Hindlimb muscle (tissue), 1 donor: ENCODE measurements at regions not wholly inside any gene's neighbourhood (a gene's known extent, or its start where the extent isn't known, plus 50 kb on each side); places are given as distances from the start of the nearest gene placed in this dataset.
"Not testable (repeated sequence)": the region's sequence is repeated elsewhere in the genome, so short reads cannot be mapped to it uniquely, and the experiment has no call there.

Experiments
- DNase-seq: peaks from one replicate; pipeline ENCODE4 v3.0.0-alpha.2; 2013

- no peak for DNase-seq
These were observed 275.9 kb upstream of the REG3G start for GRCh38 chr2:78749638-78750037.

GRCh38 chr2:78750219-78750618, 275.3 kb upstream of the REG3G start:
- DNase-seq, result no peak

- DNase-seq, result no peak
These were observed 270.6 kb upstream of the REG3G start for GRCh38 chr2:78754930-78755329.

GRCh38 chr2:78757191-78757590, 268.3 kb upstream of the REG3G start:
- DNase-seq, result no peak

GRCh38 chr2:78757640-78758039, 267.9 kb upstream of the REG3G start:
- no peak for DNase-seq

- not testable (repeated sequence) for DNase-seq
These were observed 266.7 kb upstream of the REG3G start for GRCh38 chr2:78758765-78759164.

- no peak for DNase-seq
These were observed 259.0 kb upstream of the REG3G start for GRCh38 chr2:78766459-78766858.

GRCh38 chr2:78768016-78768415, 257.5 kb upstream of the REG3G start:
- no peak for DNase-seq

- no peak for DNase-seq
These were observed 250.2 kb upstream of the REG3G start for GRCh38 chr2:78775291-78775690.

- DNase-seq, result no peak
These were observed 246.6 kb upstream of the REG3G start for GRCh38 chr2:78778756-78779510.

- peak; percentile 46 for DNase-seq
These were observed 245.7 kb upstream of the REG3G start for GRCh38 chr2:78779761-78780160.

GRCh38 chr2:78780256-78780655, 245.2 kb upstream of the REG3G start:
- DNase-seq, result peak; percentile 47

GRCh38 chr2:78780864-78781583, 244.5 kb upstream of the REG3G start:
- no peak for DNase-seq

GRCh38 chr2:78782196-78782595, 243.3 kb upstream of the REG3G start:
- DNase-seq, result no peak

- no peak for DNase-seq
These were observed 213.4 kb upstream of the REG3G start for GRCh38 chr2:78811955-78812610.

- no peak for DNase-seq
These were observed 211.0 kb upstream of the REG3G start for GRCh38 chr2:78814331-78814986.

- DNase-seq, result no peak
These were observed 208.1 kb upstream of the REG3G start for GRCh38 chr2:78817430-78817829.

- no peak for DNase-seq
These were observed 193.0 kb upstream of the REG3G start for GRCh38 chr2:78832481-78832880.

GRCh38 chr2:78839259-78839658, 186.2 kb upstream of the REG3G start:
- DNase-seq, result no peak

GRCh38 chr2:78840311-78840710, 185.2 kb upstream of the REG3G start:
- not testable (repeated sequence) for DNase-seq

- no peak for DNase-seq
These were observed 179.8 kb upstream of the REG3G start for GRCh38 chr2:78845664-78846185.

GRCh38 chr2:78861546-78861945, 164.0 kb upstream of the REG3G start:
- peak; percentile 8 for DNase-seq

- no peak for DNase-seq
These were observed 161.3 kb upstream of the REG3G start for GRCh38 chr2:78864205-78864604.
